ENCODE measurements at regions not wholly inside any gene's neighbourhood (a gene's known extent, or its start where the extent isn't known, plus 50 kb on each side); places are given as distances from the start of the nearest gene placed in this dataset.

- BruUV-seq (replicated peaks): no TSS peak
- Histone ChIP-seq H3K9ac (ENCODE audit: low read length) (no peak overlapping the region), H3K27ac (ENCODE audit: low read depth, low read length) (no peak overlapping the region), H2AFZ (ENCODE audit: low read depth, low read length, poor library complexity, severe bottlenecking) (no peak overlapping the region), H3K9me2 (ENCODE audit: insufficient read depth) (no peaks in the 10 kb centered on the region), H3K4me3 (replicated peaks in 1 of 2; ENCODE audit: low read depth in 1 of 2, low read length in 2 of 2) (no peak overlapping the region), H3K9me3 (ENCODE audit: control insufficient read depth in 1 of 2, insufficient read depth in 1 of 2, low read depth in 1 of 2, low read length in 2 of 2) (no peaks in the 10 kb centered on the region), H3K79me2 (ENCODE audit: insufficient read depth, low read length) (no peaks in the 10 kb centered on the region), H3K27me3 (ENCODE audit: insufficient read depth, low read length) (no peaks in the 10 kb centered on the region; the same call in 1 of the 2 replicates), H3K4me2 (ENCODE audit: low read length) (no peak overlapping the region), H4K20me1 (ENCODE audit: insufficient read depth) (no peaks in the 10 kb centered on the region), H3K4me1 (ENCODE audit: control insufficient read depth in 1 of 2, insufficient read depth in 2 of 2, low read length in 2 of 2) (no peaks in the 10 kb centered on the region), H3K36me3 (ENCODE audit: control insufficient read depth in 1 of 2, insufficient read depth in 2 of 2, low read length in 2 of 2) (no peaks in the 10 kb centered on the region)
- no peak for TF ChIP-seq CEBPB (IDR thresholded peaks at IDR 0.05; ENCODE audit: low read depth)
- TF ChIP-seq EZH2 (IDR thresholded peaks at IDR 0.05): no peak
- no peak for TF ChIP-seq CBX3 (IDR thresholded peaks at IDR 0.05; ENCODE audit: low read depth)
- TF ChIP-seq ZFX (IDR thresholded peaks at IDR 0.05): no peak
- TF ChIP-seq SIN3A (IDR thresholded peaks at IDR 0.05; ENCODE audit: low read depth): no peak
- no peak for TF ChIP-seq RAD21 (IDR thresholded peaks at IDR 0.05; ENCODE audit: low read depth)
- TF ChIP-seq YY1 (IDR thresholded peaks at IDR 0.05; ENCODE audit: extremely low read depth, insufficient replicate concordance, low read depth, low read length): no peak
- TF ChIP-seq EGR1 (IDR thresholded peaks at IDR 0.05; ENCODE audit: low read depth): no peak
- no peak for TF ChIP-seq FOSL1 (IDR thresholded peaks at IDR 0.05; ENCODE audit: low read depth)
- no peak for TF ChIP-seq MAX (IDR thresholded peaks at IDR 0.05)
- POLR2A ChIA-PET: no interaction called here
- DNase-seq (ENCODE audit: low read depth, low spot score) (no peak), ATAC-seq (no peak)
- RAD21 ChIA-PET (ENCODE audit: low non-redundant PET in 1 of 2, low total read pairs in 2 of 2, uncharacterized antibody in 2 of 2, unreplicated experiment in 2 of 2): no interaction called here
- CTCF ChIA-PET: no interaction called here
- intact Hi-C loops (cut with micrococcal nuclease): no loop called here
Observed at GRCh38 chr3:16800361-16800760, 84.4 kb upstream of the PLCL2 start.

- no peak for TF ChIP-seq ZNF274 (IDR thresholded peaks at IDR 0.05; ENCODE audit: low read depth, low read length)
- TF ChIP-seq ZFX (IDR thresholded peaks at IDR 0.05): no peak
- TF ChIP-seq YY1 (IDR thresholded peaks at IDR 0.05; ENCODE audit: extremely low read depth, insufficient replicate concordance, low read depth, low read length): no peak
- no peak for TF ChIP-seq ELF1 (IDR thresholded peaks at IDR 0.05; ENCODE audit: borderline replicate concordance, low read depth)
- no peak for TF ChIP-seq EZH2 (IDR thresholded peaks at IDR 0.05)
- no peak for TF ChIP-seq ZBTB33 (IDR thresholded peaks at IDR 0.05; ENCODE audit: extremely low read depth, insufficient replicate concordance, low read length)
- no peak for TF ChIP-seq SIN3A (IDR thresholded peaks at IDR 0.05; ENCODE audit: low read depth)
- no peak for TF ChIP-seq RAD21 (IDR thresholded peaks at IDR 0.05; ENCODE audit: low read depth)
- no peak for TF ChIP-seq EGR1 (IDR thresholded peaks at IDR 0.05; ENCODE audit: low read depth)
- no peak for TF ChIP-seq SP1 (IDR thresholded peaks at IDR 0.05; ENCODE audit: low read depth)
- no peak for TF ChIP-seq EZH2phosphoT487 (IDR thresholded peaks at IDR 0.05; ENCODE audit: borderline replicate concordance)
- no peak for TF ChIP-seq TCF7L2 (IDR thresholded peaks at IDR 0.05; ENCODE audit: borderline replicate concordance, extremely low read depth, insufficient read depth, insufficient read length)
Observed at GRCh38 chr3:16801223-16801622, 83.5 kb upstream of the PLCL2 start.

More at GRCh38 chr3:16801223-16801622, 83.5 kb upstream of the PLCL2 start:
- Histone ChIP-seq H3K4me3 (replicated peaks in 1 of 2; ENCODE audit: low read depth in 1 of 2, low read length in 2 of 2) (no peak overlapping the region), H3K9me2 (ENCODE audit: insufficient read depth) (no peaks in the 10 kb centered on the region; the same call in 1 of the 2 replicates), H3K79me2 (ENCODE audit: insufficient read depth, low read length) (no peaks in the 10 kb centered on the region), H3K27ac (ENCODE audit: low read depth, low read length) (no peak overlapping the region), H3K4me2 (ENCODE audit: low read length) (no peak overlapping the region), H3K9ac (ENCODE audit: low read length) (no peak overlapping the region), H3K27me3 (ENCODE audit: insufficient read depth, low read length) (peaks cover 5% of the 10 kb centered on the region; the same call in 1 of the 2 replicates), H3K9me3 (ENCODE audit: control insufficient read depth in 1 of 2, insufficient read depth in 1 of 2, low read depth in 1 of 2, low read length in 2 of 2) (no peaks in the 10 kb centered on the region), H4K20me1 (ENCODE audit: insufficient read depth) (no peaks in the 10 kb centered on the region), H3K36me3 (ENCODE audit: control insufficient read depth in 1 of 2, insufficient read depth in 2 of 2, low read length in 2 of 2) (no peaks in the 10 kb centered on the region), H3K4me1 (ENCODE audit: control insufficient read depth in 1 of 2, insufficient read depth in 2 of 2, low read length in 2 of 2) (no peaks in the 10 kb centered on the region), H2AFZ (ENCODE audit: low read depth, low read length, poor library complexity, severe bottlenecking) (no peak overlapping the region)
- DNase-seq (ENCODE audit: low read depth, low spot score) (no peak), ATAC-seq (no peak)
- intact Hi-C loops (cut with micrococcal nuclease): no loop called here
- ChIA-PET POLR2A (no interaction called here), CTCF (no interaction called here), RAD21 (ENCODE audit: low non-redundant PET in 1 of 2, low total read pairs in 2 of 2, uncharacterized antibody in 2 of 2, unreplicated experiment in 2 of 2) (no interaction called here)
- BruUV-seq (replicated peaks): no TSS peak

Measured in HCT116 (cell line).